Upper lobe of left lung (tissue), 6 donors: ENCODE measurements at regions not wholly inside any gene's neighbourhood (a gene's known extent, or its start where the extent isn't known, plus 50 kb on each side); places are given as distances from the start of the nearest gene placed in this dataset.

Experiments
- ATAC-seq, 2 donors: fragments of 200-7000 bp; cut with Tn5 transposase; one replicate each; pipeline ENCODE4 v1.9.1; 2022; ENCODE audit warnings: mild to moderate bottlenecking in 2 of 2, moderate library complexity in 2 of 2; ENCODE audit not compliant: low FRiP score in 2 of 2
- DNase-seq, 2 donors: peaks; one replicate each; pipeline ENCODE4 v3.0.0-alpha.2; 2019 to 2020
- H3K27ac ChIP-seq, 4 donors: fragments of 200-600 bp; sonication (generic); one replicate each; pipeline ENCODE4 v1.5.1; 2016 to 2019
- H3K27me3 ChIP-seq, 4 donors: fragments of 200-600 bp; sonication (generic); one replicate each; pipeline ENCODE4 v1.5.1; 2017 to 2019
- H3K36me3 ChIP-seq, 4 donors: fragments of 200-600 bp; sonication (generic); one replicate each; pipeline ENCODE4 v1.5.1; 2016 to 2019
- H3K4me1 ChIP-seq, 4 donors: fragments of 200-600 bp; sonication (generic); one replicate each; pipeline ENCODE4 v1.5.1; 2018 to 2019
- H3K4me3 ChIP-seq, 4 donors: fragments of 200-600 bp; sonication (generic); one replicate each; pipeline ENCODE4 v1.5.1; 2017 to 2019; ENCODE audit warnings: mild to moderate bottlenecking in 2 of 4, moderate library complexity in 1 of 4
- H3K9me3 ChIP-seq, 4 donors: fragments of 200-600 bp; sonication (generic); one replicate each; pipeline ENCODE4 v1.5.1; 2018 to 2019
- CTCF ChIP-seq, 6 experiments: fragments of 450-650 bp in 4 of 6; fragments of 200-600 bp in 2 of 6; sonication (generic) in 2 of 6; IDR thresholded peaks; one replicate each; pipeline ENCODE4 v1.5.1; 2016 to 2019; ENCODE audit warnings: antibody characterized with exemption in 6 of 6
- EP300 ChIP-seq, 4 donors: sonication (generic); formaldehyde crosslinking; IDR thresholded peaks; one replicate each; pipeline ENCODE4 v1.5.1; 2017; ENCODE audit warnings: antibody characterized with exemption in 4 of 4, control low read depth in 2 of 4
- POLR2A ChIP-seq, 4 donors: fragments of 450-650 bp; IDR thresholded peaks; one replicate each; pipeline ENCODE4 v1.5.1; 2016 to 2017; ENCODE audit warnings: antibody characterized with exemption in 4 of 4, mild to moderate bottlenecking in 2 of 4
- POLR2AphosphoS5 ChIP-seq, 2 donors: sonication (generic); formaldehyde crosslinking; IDR thresholded peaks; one replicate each; pipeline ENCODE4 v1.5.1; 2017; ENCODE audit warnings: antibody characterized with exemption in 2 of 2
- WGBS, 2 donors: methylation state at CpG; one replicate each; pipeline ENCODE4 v1.1.5; 2017 to 2018; 5-methylcytosine and 5-hydroxymethylcytosine counted together
- donor health status: DM: no; HTN: no; CAD: no; lungs with moderate emphysema.
- donor health status: DM: no; HTN: yes; CAD: no; lungs with severe emphysema.

DNA sequence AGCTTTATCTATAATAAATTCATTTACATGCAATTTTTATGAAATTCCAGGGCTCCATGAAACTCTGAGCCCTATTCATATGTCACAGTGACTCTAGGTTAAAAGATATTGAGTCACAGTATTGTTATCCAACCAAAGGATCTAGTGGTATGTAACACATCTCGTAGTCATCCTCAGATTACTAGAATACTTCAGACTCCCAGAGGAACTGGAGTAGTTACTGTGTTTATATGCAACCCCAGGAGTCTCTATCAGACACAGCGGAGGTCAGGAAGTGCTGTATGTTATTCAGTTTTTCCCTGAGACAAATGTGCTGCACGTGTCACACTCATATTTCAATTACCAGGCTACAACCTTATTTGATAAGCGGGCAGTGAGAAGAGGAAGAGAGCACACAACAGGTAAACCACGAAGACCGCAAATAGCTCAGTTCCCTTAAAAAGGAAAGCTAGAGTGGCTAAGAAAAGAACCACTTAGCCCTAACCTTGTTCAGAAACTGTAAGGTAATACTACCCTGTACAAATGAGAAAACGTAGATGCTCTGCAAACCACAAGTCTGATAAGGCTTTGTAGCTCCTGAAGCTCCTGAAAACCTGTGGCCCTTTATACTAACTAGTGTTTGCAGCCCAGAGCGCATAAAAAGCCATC lies 114.0 kb upstream of the CNTNAP2 start:
- Histone ChIP-seq H3K9me3 (no peaks in the 10 kb centered on the region), H3K27me3 (no peaks in the 10 kb centered on the region), H3K4me3 (no peak overlapping the region), H3K36me3 (no peaks in the 10 kb centered on the region), H3K4me1 (no peaks in the 10 kb centered on the region), H3K27ac (no peak overlapping the region)
- ATAC-seq (no peak), DNase-seq (no peak)
- TF ChIP-seq EP300 (IDR thresholded peaks at IDR 0.05) (no peak), CTCF (IDR thresholded peaks at IDR 0.05) (no peak), POLR2AphosphoS5 (IDR thresholded peaks at IDR 0.05) (no peak), POLR2A (IDR thresholded peaks at IDR 0.05) (no peak)
- WGBS, 2 donors, result 37 to 55% methylated on average over 8 of the region's 8 CpGs

DNA sequence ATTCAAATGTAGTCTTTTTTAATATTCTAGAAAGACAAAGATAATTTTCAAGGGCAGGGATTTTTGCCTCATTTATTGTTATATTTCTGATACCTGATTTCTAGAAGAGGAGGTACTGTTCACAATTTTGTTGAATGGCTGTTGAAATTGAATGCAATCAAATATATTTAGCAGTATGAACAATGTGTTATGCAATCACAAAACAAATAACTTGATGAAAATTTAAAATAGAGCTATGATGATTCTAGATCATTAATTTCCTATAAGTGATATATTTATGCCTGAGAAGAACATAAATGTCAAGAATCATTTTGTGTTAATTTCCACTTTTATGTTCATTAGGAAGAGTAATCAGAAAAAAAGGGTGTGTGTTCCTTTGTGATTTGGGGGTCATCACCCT lies 114.6 kb upstream of the CNTNAP2 start:
- Histone ChIP-seq H3K27ac (no peak overlapping the region), H3K9me3 (no peaks in the 10 kb centered on the region), H3K36me3 (no peaks in the 10 kb centered on the region), H3K27me3 (no peaks in the 10 kb centered on the region), H3K4me3 (no peak overlapping the region), H3K4me1 (no peaks in the 10 kb centered on the region)
- TF ChIP-seq POLR2AphosphoS5 (IDR thresholded peaks at IDR 0.05) (no peak), EP300 (IDR thresholded peaks at IDR 0.05) (no peak), POLR2A (IDR thresholded peaks at IDR 0.05) (no peak), CTCF (IDR thresholded peaks at IDR 0.05) (no peak)
- ATAC-seq (no peak), DNase-seq (no peak)

DNA sequence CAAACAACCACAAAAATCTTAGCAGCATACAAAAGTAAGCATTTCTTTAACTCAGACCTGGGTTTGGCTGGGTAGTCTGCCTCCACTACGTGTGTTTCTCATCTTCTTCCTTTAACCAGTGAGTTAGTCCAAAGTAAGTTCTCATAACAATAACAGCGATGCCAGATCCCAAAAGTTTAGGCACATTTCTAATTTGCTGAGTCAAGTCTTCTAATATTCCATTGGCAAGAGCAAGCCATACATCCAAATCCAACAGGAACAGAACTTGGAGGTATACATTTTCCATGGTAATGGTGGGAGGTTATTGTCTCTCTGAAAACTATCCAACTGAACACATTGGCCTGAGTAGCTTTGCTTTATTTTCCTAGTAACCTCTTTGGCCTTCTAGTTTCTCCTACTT lies 115.7 kb upstream of the CNTNAP2 start:
- WGBS, 2 donors, result 80 to 83% methylated on average over 2 of the region's 2 CpGs
- DNase-seq (no peak), ATAC-seq (no peak)
- H3K27ac ChIP-seq, result no peak overlapping the region
- no peaks in the 10 kb centered on the region for H3K9me3 ChIP-seq
- no peaks in the 10 kb centered on the region for H3K27me3 ChIP-seq
- no peaks in the 10 kb centered on the region for H3K36me3 ChIP-seq
- no peak for TF ChIP-seq CTCF (IDR thresholded peaks at IDR 0.05)
- no peak for TF ChIP-seq POLR2A (IDR thresholded peaks at IDR 0.05)
- TF ChIP-seq EP300 (IDR thresholded peaks at IDR 0.05), result no peak
- no peak for TF ChIP-seq POLR2AphosphoS5 (IDR thresholded peaks at IDR 0.05)
- no peaks in the 10 kb centered on the region for H3K4me1 ChIP-seq
- no peak overlapping the region for H3K4me3 ChIP-seq

- WGBS, 2 donors, result 72 to 77% methylated on average over 4 of the region's 4 CpGs
- ATAC-seq, result no peak
Measured at GRCh38 chr7:145989469-145989868, 127.1 kb upstream of the CNTNAP2 start.

More at GRCh38 chr7:145989469-145989868, 127.1 kb upstream of the CNTNAP2 start:
- H3K4me3 ChIP-seq, result no peak overlapping the region
- H3K27ac ChIP-seq, result no peak overlapping the region
- H3K27me3 ChIP-seq, result no peaks in the 10 kb centered on the region
- TF ChIP-seq CTCF (IDR thresholded peaks at IDR 0.05) (no peak), POLR2A (IDR thresholded peaks at IDR 0.05) (no peak), EP300 (IDR thresholded peaks at IDR 0.05) (no peak), POLR2AphosphoS5 (IDR thresholded peaks at IDR 0.05) (no peak)
- H3K4me1 ChIP-seq, result no peaks in the 10 kb centered on the region
- H3K9me3 ChIP-seq, result no peaks in the 10 kb centered on the region
- no peak for DNase-seq
- no peaks in the 10 kb centered on the region for H3K36me3 ChIP-seq
